ENCODE measurements at regions not wholly inside any gene's neighbourhood (a gene's known extent, or its start where the extent isn't known, plus 50 kb on each side); places are given as distances from the start of the nearest gene placed in this dataset.

GRCh38 chr7:17139081-17139480 is 159.4 kb upstream of the AHR start:
- no peak for DNase-seq (ENCODE audit: low spot score, unreplicated experiment)
- no peak for TF ChIP-seq CTCF (IDR thresholded peaks at IDR 0.05; ENCODE audit: unreplicated experiment)
- no peaks in the 10 kb centered on the region for H3K27me3 Mint-ChIP-seq
- H3K4me3 Mint-ChIP-seq (ENCODE audit: low read depth): no peak overlapping the region
- H3K27ac Mint-ChIP-seq: no peak overlapping the region
- peaks cover 8% of the 10 kb centered on the region for H3K4me1 Mint-ChIP-seq (ENCODE audit: low read depth)
- H3K9me3 Mint-ChIP-seq (ENCODE audit: low read depth): no peaks in the 10 kb centered on the region
- no peaks in the 10 kb centered on the region for H3K36me3 Mint-ChIP-seq (ENCODE audit: insufficient read depth)

GRCh38 chr7:17140406-17140805 is 158.0 kb upstream of the AHR start:
- TF ChIP-seq CTCF (IDR thresholded peaks at IDR 0.05; ENCODE audit: unreplicated experiment): no peak
- H3K4me1 Mint-ChIP-seq (ENCODE audit: low read depth): peaks cover 8% of the 10 kb centered on the region
- no peaks in the 10 kb centered on the region for H3K9me3 Mint-ChIP-seq (ENCODE audit: low read depth)
- H3K27ac Mint-ChIP-seq: no peak overlapping the region
- no peak for DNase-seq (ENCODE audit: low spot score, unreplicated experiment)
- no peaks in the 10 kb centered on the region for H3K27me3 Mint-ChIP-seq
- H3K36me3 Mint-ChIP-seq (ENCODE audit: insufficient read depth): no peaks in the 10 kb centered on the region
- H3K4me3 Mint-ChIP-seq (ENCODE audit: low read depth): no peak overlapping the region

GRCh38 chr7:17142831-17143541 is 155.5 kb upstream of the AHR start:
- H3K27ac Mint-ChIP-seq: no peak overlapping the region
- no peaks in the 10 kb centered on the region for H3K27me3 Mint-ChIP-seq
- TF ChIP-seq CTCF (IDR thresholded peaks at IDR 0.05; ENCODE audit: unreplicated experiment): no peak
- peaks cover 8% of the 10 kb centered on the region for H3K4me1 Mint-ChIP-seq (ENCODE audit: low read depth)
- H3K36me3 Mint-ChIP-seq (ENCODE audit: insufficient read depth): no peaks in the 10 kb centered on the region
- no peaks in the 10 kb centered on the region for H3K9me3 Mint-ChIP-seq (ENCODE audit: low read depth)
- no peak for DNase-seq (ENCODE audit: low spot score, unreplicated experiment)
- H3K4me3 Mint-ChIP-seq (ENCODE audit: low read depth): no peak overlapping the region

GRCh38 chr7:17144322-17144721 is 154.1 kb upstream of the AHR start:
- DNase-seq (ENCODE audit: low spot score, unreplicated experiment): no peak
- Mint-ChIP-seq H3K36me3 (ENCODE audit: insufficient read depth) (no peaks in the 10 kb centered on the region), H3K9me3 (ENCODE audit: low read depth) (no peaks in the 10 kb centered on the region), H3K4me1 (ENCODE audit: low read depth) (peaks cover 1% of the 10 kb centered on the region), H3K27me3 (no peaks in the 10 kb centered on the region), H3K4me3 (ENCODE audit: low read depth) (no peak overlapping the region), H3K27ac (no peak overlapping the region)
- no peak for TF ChIP-seq CTCF (IDR thresholded peaks at IDR 0.05; ENCODE audit: unreplicated experiment)

- Mint-ChIP-seq H3K36me3 (ENCODE audit: insufficient read depth) (no peaks in the 10 kb centered on the region), H3K4me1 (ENCODE audit: low read depth) (no peaks in the 10 kb centered on the region), H3K9me3 (ENCODE audit: low read depth) (no peaks in the 10 kb centered on the region), H3K27me3 (no peaks in the 10 kb centered on the region), H3K27ac (no peak overlapping the region), H3K4me3 (ENCODE audit: low read depth) (no peak overlapping the region)
- no peak for TF ChIP-seq CTCF (IDR thresholded peaks at IDR 0.05; ENCODE audit: unreplicated experiment)
- DNase-seq (ENCODE audit: low spot score, unreplicated experiment): no peak
Measured at GRCh38 chr7:17146621-17147020, 151.8 kb upstream of the AHR start.
